Forelimb muscle (tissue), 1 donor: ENCODE measurements at regions not wholly inside any gene's neighbourhood (a gene's known extent, or its start where the extent isn't known, plus 50 kb on each side); places are given as distances from the start of the nearest gene placed in this dataset.
"Not testable (repeated sequence)": the region's sequence is repeated elsewhere in the genome, so short reads cannot be mapped to it uniquely, and the experiment has no call there.

Experiments
- DNase-seq: peaks from one replicate; pipeline ENCODE4 v3.0.0-alpha.2; 2013; ENCODE audit warnings: low read depth

DNA sequence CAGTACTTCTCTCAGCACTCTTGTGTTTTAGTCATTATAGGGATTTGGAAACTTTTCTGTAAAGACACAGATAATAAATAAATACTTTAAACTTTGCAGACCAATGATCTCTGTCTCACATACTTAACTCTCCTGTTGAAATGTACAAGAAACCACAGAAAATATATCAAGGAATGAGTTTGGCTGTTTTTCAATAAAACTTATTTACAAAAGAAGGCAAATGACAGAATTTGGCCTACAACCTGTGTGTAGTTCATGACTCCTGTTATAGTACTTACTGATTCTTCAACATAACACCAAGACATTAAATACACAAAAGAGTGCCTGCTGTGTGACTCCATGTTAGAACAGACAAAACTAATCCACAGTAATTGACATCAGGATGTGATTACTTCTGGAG is 510.0 kb upstream of the PHF14 start:
- no peak for DNase-seq

GRCh38 chr7:10465536-10465935 is 508.1 kb upstream of the PHF14 start:
- DNase-seq, result not testable (repeated sequence)

- DNase-seq, result no peak
These were observed 504.8 kb upstream of the PHF14 start for GRCh38 chr7:10468908-10469307.

DNA sequence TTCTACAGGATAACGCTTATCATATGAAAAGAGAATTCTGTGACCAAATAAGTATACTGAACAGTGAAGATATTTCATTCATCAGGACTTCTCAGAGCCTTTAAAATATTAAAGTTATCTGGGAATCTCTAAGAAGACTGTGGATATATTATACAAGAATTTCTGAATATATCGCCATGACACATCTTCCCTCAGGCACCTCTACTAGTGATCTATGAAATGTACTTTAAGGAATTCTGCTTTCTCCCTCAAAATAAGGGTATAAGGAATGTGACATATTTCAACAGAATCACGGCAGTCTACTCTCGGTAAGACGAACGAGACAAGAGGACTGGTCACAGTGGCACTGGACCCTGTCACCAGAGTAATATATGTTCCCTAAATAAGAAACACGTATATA is 504.2 kb upstream of the PHF14 start:
- DNase-seq, result no peak

GRCh38 chr7:10471280-10472058 is 502.2 kb upstream of the PHF14 start:
- no peak for DNase-seq

DNA sequence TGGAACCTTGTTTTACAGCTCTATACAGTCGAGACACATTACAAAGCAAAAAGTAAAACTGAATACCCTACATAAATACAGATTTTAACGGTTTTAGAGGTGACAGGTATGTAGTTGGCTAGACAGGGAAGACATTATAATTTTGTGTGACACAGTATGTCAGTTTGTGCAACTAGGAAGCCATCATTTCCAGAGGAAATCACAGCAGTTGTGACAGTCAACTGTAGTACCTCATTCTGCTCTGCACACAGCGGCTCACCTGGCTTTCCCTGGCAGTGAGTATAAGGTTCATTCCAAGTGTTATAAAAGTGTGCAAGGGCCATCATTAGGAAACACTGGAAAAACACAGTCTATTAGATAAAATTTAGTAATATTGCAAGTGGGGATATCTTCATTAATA is 501.6 kb upstream of the PHF14 start:
- DNase-seq, result no peak

DNA sequence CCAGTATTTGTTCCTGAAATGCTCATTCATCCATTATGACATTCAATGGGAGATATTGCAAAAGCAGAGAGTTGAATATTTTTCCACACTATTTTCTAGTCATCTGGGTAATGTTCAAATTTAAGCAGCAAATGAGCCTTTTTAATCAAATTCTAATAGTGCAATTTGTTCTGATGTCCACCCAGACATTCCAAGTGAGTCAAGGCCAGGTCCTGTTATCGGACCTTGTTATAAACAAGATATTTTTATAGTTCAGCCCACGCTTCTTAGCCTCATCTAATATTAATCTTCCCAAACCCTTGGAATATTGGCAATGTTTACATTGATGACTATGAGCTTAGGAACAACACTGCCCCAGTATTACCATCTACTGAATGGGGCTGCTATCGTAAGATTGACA is 500.1 kb upstream of the PHF14 start:
- no peak for DNase-seq

DNA sequence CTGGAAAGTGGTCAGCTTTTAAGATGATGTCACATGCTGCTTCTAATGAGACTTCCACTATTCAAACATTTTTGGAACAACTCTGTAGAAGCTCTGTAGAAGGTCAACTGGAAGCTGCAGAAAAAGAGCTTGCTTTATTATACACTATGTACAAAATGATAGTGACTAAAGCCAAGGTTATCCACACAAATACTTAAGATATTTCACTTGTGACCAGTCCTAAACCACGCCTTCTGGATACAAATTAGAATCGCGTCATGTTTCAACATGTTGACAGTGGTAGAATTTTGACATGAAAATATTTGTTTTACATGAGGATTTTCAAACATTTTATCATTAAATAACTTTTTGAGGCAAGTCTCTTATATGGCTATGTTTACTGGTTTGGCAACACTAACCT is 499.6 kb upstream of the PHF14 start:
- no peak for DNase-seq

GRCh38 chr7:10475940-10476641 is 497.6 kb upstream of the PHF14 start:
- no peak for DNase-seq

DNA sequence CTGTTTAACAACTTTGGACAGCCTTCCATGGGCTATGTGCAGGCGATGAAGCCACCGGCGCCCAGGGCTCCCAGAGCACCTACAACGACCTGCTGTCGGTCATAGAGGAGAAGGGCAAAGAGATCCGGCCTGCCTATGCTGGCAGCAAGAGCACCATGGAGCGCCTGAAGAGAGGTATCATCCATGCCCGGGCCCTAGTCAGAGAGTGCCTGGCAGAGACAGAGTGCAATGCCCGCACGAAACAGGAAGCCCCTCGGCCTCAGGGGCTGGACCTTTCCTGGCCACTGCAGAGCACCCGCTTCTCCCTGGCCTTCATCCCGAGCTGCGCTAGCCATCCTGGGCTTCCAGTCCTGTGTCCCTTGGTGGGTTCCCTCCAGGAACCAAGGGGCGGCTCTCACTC is 497.0 kb upstream of the PHF14 start:
- no peak for DNase-seq

DNA sequence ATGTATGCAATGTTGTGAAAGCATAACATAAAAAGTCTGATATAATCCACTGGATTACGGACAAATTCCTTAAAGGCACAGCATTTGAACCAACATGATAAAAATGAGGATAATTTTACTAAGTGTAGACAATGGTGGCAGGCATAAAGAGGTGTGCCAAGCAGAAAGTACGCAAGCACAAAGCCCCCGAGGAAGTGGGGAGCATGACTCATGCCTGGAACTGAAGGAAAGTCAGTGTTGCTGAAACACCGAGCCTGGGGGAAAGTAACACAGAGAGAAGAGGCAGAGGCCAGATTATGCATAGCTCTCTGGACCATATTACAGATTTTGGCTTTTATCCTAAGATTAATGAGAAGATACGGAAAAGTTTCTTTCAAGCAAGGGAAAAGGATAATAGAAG is 490.0 kb upstream of the PHF14 start:
- no peak for DNase-seq

- DNase-seq, result no peak
These were observed 488.9 kb upstream of the PHF14 start for GRCh38 chr7:10484767-10485166.

- DNase-seq, result not testable (repeated sequence)
These were observed 472.3 kb upstream of the PHF14 start for GRCh38 chr7:10501206-10501884.

DNA sequence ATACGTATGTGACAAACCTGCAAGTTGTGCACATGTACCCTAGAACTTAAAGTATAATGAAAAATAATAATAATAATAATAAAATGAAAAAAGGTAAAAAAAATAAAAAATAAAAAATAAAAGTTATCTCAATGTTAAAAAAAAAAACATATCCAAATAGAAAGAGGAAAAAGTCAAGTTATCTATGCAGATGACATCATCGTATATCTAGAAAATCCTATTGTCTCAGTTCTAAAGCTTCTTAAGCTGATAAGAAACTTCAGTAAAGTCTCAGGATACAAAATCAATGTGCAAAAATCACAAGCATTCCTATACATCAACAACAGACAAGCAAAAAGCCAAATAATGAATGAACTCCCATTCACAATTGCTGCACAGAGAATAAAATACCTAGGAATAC is 466.6 kb upstream of the PHF14 start:
- DNase-seq, result no peak

DNA sequence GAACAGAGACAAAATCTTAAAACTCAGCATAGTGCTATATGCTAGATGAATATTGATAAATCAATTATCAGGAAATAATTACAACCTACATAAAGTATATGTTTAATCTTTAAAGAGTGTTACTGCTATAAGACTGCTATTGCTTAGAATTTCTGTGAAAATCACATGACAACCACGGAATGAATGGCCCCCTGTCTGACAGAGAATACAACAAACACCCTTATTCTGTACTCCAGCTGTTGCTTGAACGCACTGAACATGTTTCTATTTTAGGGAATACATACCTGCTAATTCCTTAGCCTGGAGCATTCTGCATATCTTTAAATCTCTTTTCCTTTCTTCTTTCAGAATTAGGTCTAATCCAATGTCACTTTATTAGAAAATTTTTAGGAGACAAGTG is 452.4 kb upstream of the PHF14 start:
- DNase-seq, result no peak

- not testable (repeated sequence) for DNase-seq
These were observed 440.2 kb upstream of the PHF14 start for GRCh38 chr7:10533429-10533828.

GRCh38 chr7:10536561-10536960 is 437.1 kb upstream of the PHF14 start:
- no peak for DNase-seq

DNA sequence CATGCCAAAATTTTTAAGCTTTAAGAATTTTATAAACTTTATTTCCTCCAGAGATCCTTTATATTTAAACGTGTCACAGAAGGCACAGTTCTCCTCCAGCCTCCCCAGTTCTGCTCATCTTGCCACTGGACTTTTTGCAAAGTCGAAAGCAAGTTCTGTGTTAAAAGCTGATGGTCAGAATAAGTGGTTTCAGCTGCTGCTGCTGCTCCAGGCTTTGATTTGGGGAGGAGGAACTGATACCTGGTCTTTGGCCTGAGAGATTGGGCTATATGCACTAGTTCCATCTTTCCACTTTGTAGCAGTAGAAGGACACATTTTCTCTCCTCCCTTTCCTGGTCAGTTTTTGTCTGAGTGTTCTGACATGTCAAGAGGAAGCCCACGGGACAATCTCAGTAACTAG is 435.9 kb upstream of the PHF14 start:
- DNase-seq, result no peak

DNA sequence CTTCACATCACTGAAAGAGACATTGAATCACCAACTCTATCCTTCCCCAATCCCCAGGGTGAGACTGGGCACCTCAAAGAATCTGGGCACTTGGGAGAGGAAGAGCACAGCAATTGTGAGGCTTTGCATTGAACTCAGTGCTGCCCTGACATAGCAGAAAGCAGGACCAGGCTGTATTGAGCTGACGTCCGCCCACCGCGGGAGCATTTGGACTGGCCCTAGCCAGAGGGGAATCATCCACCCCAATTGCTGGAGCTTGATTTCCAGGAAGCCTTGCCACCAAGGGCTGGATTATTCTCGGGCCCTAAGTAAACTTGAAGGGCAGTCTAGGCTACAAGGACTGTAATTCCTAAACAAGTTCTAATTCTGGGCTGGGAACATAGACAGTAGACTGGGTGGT is 416.3 kb upstream of the PHF14 start:
- no peak for DNase-seq

DNA sequence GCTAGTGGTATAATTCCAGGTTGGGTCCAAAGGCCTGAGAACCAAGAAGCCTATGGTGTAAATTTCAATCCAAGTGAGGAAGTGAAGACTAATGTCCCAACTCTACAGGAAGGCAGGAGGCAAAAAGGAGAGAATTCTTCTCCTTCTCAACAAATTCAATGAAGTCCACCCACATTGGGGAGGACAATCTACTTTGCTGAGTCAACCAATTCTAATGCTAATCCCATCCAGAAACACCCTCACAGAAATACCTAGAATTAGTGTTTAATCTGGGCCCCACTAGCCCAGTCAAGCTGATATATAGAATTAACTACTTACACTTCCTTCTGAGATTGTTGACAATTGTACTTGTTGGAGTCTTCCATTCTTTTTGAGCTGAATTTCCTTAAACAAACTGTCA is 413.2 kb upstream of the PHF14 start:
- no peak for DNase-seq

- DNase-seq, result no peak
These were observed 404.8 kb upstream of the PHF14 start for GRCh38 chr7:10568891-10569290.

DNA sequence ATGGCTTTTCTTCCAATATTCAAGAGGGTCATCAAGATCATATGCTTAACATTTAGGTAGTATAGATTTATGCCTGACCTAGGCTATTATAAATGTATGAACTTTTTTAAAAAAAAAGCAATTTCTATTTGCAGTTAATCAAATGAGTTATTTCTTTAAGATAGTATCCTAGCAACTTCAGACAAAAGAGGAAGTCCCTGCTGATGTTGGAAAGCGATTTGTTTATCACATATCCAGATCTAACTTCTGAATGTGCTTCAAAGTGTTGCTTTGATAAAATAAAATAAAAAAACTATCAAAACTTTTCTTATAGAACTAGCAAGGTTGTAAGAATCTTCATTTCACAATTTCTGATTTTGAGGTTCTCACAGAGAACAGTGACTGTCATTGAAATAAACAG is 401.9 kb upstream of the PHF14 start:
- DNase-seq, result no peak

GRCh38 chr7:10577866-10578374 is 395.8 kb upstream of the PHF14 start:
- no peak for DNase-seq
